GM10266 (cell line): ENCODE measurements at regions not wholly inside any gene's neighbourhood (a gene's known extent, or its start where the extent isn't known, plus 50 kb on each side); places are given as distances from the start of the nearest gene placed in this dataset.

Experiments used
- DNase-seq: peaks from one replicate; pipeline ENCODE4 v3.0.0; 2012; ENCODE audit errors: extremely low spot score
- CTCF ChIP-seq: IDR thresholded peaks from 2 replicates; pipeline ENCODE4 v1.5.1; 2012; ENCODE audit warnings: mild to moderate bottlenecking, low read depth; ENCODE audit not compliant: control insufficient read depth, insufficient read depth; ENCODE audit errors: missing control alignments

- no peak for TF ChIP-seq CTCF
- no peak for DNase-seq
These were observed 242.7 kb upstream of the IPO5 start for GRCh38 chr13:97710797-97711196.

GRCh38 chr13:97712770-97713169, 240.7 kb upstream of the IPO5 start:
- TF ChIP-seq CTCF: no peak
- no peak for DNase-seq

GRCh38 chr13:97715763-97716162, 237.7 kb upstream of the IPO5 start:
- no peak for TF ChIP-seq CTCF
- no peak for DNase-seq

GRCh38 chr13:97716746-97717145, 236.7 kb upstream of the IPO5 start:
- TF ChIP-seq CTCF: no peak

GRCh38 chr13:97719736-97720135, 233.7 kb upstream of the IPO5 start:
- no peak for DNase-seq
- TF ChIP-seq CTCF: no peak

More at GRCh38 chr13:97716746-97717145, 236.7 kb upstream of the IPO5 start:
- DNase-seq: no peak

- no peak for DNase-seq
These were observed 232.6 kb upstream of the IPO5 start for GRCh38 chr13:97720896-97721295.

GRCh38 chr13:97723655-97724054, 229.8 kb upstream of the IPO5 start:
- no peak for DNase-seq
- no peak for TF ChIP-seq CTCF

More at GRCh38 chr13:97720896-97721295, 232.6 kb upstream of the IPO5 start:
- TF ChIP-seq CTCF: no peak
